Kidney epithelial cell (primary cell): ENCODE measurements at regions not wholly inside any gene's neighbourhood (a gene's known extent, or its start where the extent isn't known, plus 50 kb on each side); places are given as distances from the start of the nearest gene placed in this dataset.
"Not testable (repeated sequence)": the region's sequence is repeated elsewhere in the genome, so short reads cannot be mapped to it uniquely, and the experiment has no call there.

Experiments used
- DNase-seq: peaks from one replicate; pipeline ENCODE4 v3.0.0-alpha.2; 2010; ENCODE audit warnings: low read depth
- H3K27me3 ChIP-seq: 2 replicates; pipeline ENCODE4 v1.6.0; 2011; ENCODE audit warnings: low read length; ENCODE audit not compliant: control insufficient read depth, insufficient read depth
- H3K36me3 ChIP-seq: 2 replicates; pipeline ENCODE4 v1.5.1; 2011; ENCODE audit warnings: low read length; ENCODE audit not compliant: control insufficient read depth, insufficient read depth
- H3K4me3 ChIP-seq: 2 replicates; pipeline ENCODE4 v1.5.1; 2011; ENCODE audit warnings: low read depth, mild to moderate bottlenecking, control low read depth, low read length
- CTCF ChIP-seq: IDR thresholded peaks from 2 replicates; pipeline ENCODE4 v1.5.1; 2011; ENCODE audit warnings: mild to moderate bottlenecking, moderate library complexity, low read length, control low read depth, inconsistent platforms; ENCODE audit not compliant: insufficient read depth, poor library complexity, severe bottlenecking

GRCh38 chr11:134727204-134727603 is 315.2 kb upstream of the B3GAT1 start:
- no peak for DNase-seq
- H3K4me3 ChIP-seq = no peak overlapping the region
- no peaks in the 10 kb centered on the region for H3K36me3 ChIP-seq
- H3K27me3 ChIP-seq = no peaks in the 10 kb centered on the region
- no peak for TF ChIP-seq CTCF

GRCh38 chr11:134725716-134726639 is 313.9 kb upstream of the B3GAT1 start:
- H3K4me3 ChIP-seq = no peak overlapping the region
- DNase-seq = no peak
- H3K36me3 ChIP-seq = no peaks in the 10 kb centered on the region
- H3K27me3 ChIP-seq = no peaks in the 10 kb centered on the region
- peak; percentile 16 for TF ChIP-seq CTCF

- Histone ChIP-seq H3K36me3 (no peaks in the 10 kb centered on the region), H3K27me3 (no peaks in the 10 kb centered on the region), H3K4me3 (no peak overlapping the region)
- no peak for DNase-seq
- TF ChIP-seq CTCF = no peak
Observed at GRCh38 chr11:134725211-134725610, 313.2 kb upstream of the B3GAT1 start.

GRCh38 chr11:134724779-134725140 is 312.7 kb upstream of the B3GAT1 start:
- no peak for DNase-seq
- TF ChIP-seq CTCF = no peak
- Histone ChIP-seq H3K27me3 (no peaks in the 10 kb centered on the region), H3K4me3 (no peak overlapping the region), H3K36me3 (no peaks in the 10 kb centered on the region)

GRCh38 chr11:134724106-134724778 is 312.2 kb upstream of the B3GAT1 start:
- Histone ChIP-seq H3K4me3 (no peak overlapping the region), H3K36me3 (no peaks in the 10 kb centered on the region), H3K27me3 (no peaks in the 10 kb centered on the region)
- TF ChIP-seq CTCF = no peak
- no peak for DNase-seq

GRCh38 chr11:134720691-134721070 is 308.6 kb upstream of the B3GAT1 start:
- H3K36me3 ChIP-seq, H3K4me3 ChIP-seq, DNase-seq, H3K27me3 ChIP-seq: not testable (repeated sequence)

- DNase-seq, H3K27me3 ChIP-seq, H3K4me3 ChIP-seq, H3K36me3 ChIP-seq: not testable (repeated sequence)
Observed at GRCh38 chr11:134719940-134720690, 308.1 kb upstream of the B3GAT1 start.
